Upper lobe of left lung (tissue), 6 donors: ENCODE measurements at regions not wholly inside any gene's neighbourhood (a gene's known extent, or its start where the extent isn't known, plus 50 kb on each side); places are given as distances from the start of the nearest gene placed in this dataset.

Experiments
- ATAC-seq, 2 donors: fragments of 200-7000 bp; cut with Tn5 transposase; one replicate each; pipeline ENCODE4 v1.9.1; 2022; ENCODE audit warnings: mild to moderate bottlenecking in 2 of 2, moderate library complexity in 2 of 2; ENCODE audit not compliant: low FRiP score in 2 of 2
- DNase-seq, 2 donors: peaks; one replicate each; pipeline ENCODE4 v3.0.0-alpha.2; 2019 to 2020
- H3K27ac ChIP-seq, 4 donors: fragments of 200-600 bp; sonication (generic); one replicate each; pipeline ENCODE4 v1.5.1; 2016 to 2019
- H3K27me3 ChIP-seq, 4 donors: fragments of 200-600 bp; sonication (generic); one replicate each; pipeline ENCODE4 v1.5.1; 2017 to 2019
- H3K36me3 ChIP-seq, 4 donors: fragments of 200-600 bp; sonication (generic); one replicate each; pipeline ENCODE4 v1.5.1; 2016 to 2019
- H3K4me1 ChIP-seq, 4 donors: fragments of 200-600 bp; sonication (generic); one replicate each; pipeline ENCODE4 v1.5.1; 2018 to 2019
- H3K4me3 ChIP-seq, 4 donors: fragments of 200-600 bp; sonication (generic); one replicate each; pipeline ENCODE4 v1.5.1; 2017 to 2019; ENCODE audit warnings: mild to moderate bottlenecking in 2 of 4, moderate library complexity in 1 of 4
- H3K9me3 ChIP-seq, 4 donors: fragments of 200-600 bp; sonication (generic); one replicate each; pipeline ENCODE4 v1.5.1; 2018 to 2019
- EP300 ChIP-seq, 4 donors: sonication (generic); formaldehyde crosslinking; IDR thresholded peaks; one replicate each; pipeline ENCODE4 v1.5.1; 2017; ENCODE audit warnings: antibody characterized with exemption in 4 of 4, control low read depth in 2 of 4
- POLR2A ChIP-seq, 4 donors: fragments of 450-650 bp; IDR thresholded peaks; one replicate each; pipeline ENCODE4 v1.5.1; 2016 to 2017; ENCODE audit warnings: antibody characterized with exemption in 4 of 4, mild to moderate bottlenecking in 2 of 4
- POLR2AphosphoS5 ChIP-seq, 2 donors: sonication (generic); formaldehyde crosslinking; IDR thresholded peaks; one replicate each; pipeline ENCODE4 v1.5.1; 2017; ENCODE audit warnings: antibody characterized with exemption in 2 of 2
- WGBS, 2 donors: methylation state at CpG; one replicate each; pipeline ENCODE4 v1.1.5; 2017 to 2018; 5-methylcytosine and 5-hydroxymethylcytosine counted together
- TF ChIP-seq, protein P1 (sequence below), 6 experiments: fragments of 450-650 bp in 4 of 6; fragments of 200-600 bp in 2 of 6; sonication (generic) in 2 of 6; IDR thresholded peaks; one replicate each; pipeline ENCODE4 v1.5.1; 2016 to 2019; ENCODE audit warnings: antibody characterized with exemption in 6 of 6
- donor health status: DM: no; HTN: no; CAD: no; lungs with moderate emphysema.
- donor health status: DM: no; HTN: yes; CAD: no; lungs with severe emphysema.

DNA sequence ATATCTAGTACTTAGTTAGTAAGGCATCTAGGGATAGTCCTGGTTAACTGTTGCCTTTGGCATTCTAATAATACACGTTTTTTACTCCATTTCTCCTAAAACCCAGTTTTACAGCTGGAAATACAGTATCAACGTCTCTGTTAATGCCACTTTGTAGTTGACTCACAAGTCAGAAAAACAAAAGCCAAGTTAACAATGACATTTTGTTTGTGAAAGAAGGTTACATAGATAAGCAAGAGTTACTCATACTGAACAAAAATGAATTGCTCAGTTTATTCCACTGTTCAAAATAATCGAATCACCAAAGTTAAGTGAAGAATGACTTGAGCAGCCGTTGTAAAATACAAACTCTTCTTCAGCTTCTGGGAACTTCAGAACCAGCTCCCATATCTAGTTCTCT, 540.3 kb downstream of the ETS1 start:
- no peak for TF ChIP-seq EP300 (IDR thresholded peaks at IDR 0.05)
- no peak for TF ChIP-seq POLR2A (IDR thresholded peaks at IDR 0.05)
- TF ChIP-seq POLR2AphosphoS5 (IDR thresholded peaks at IDR 0.05) = no peak
- TF ChIP-seq, protein P1, sequence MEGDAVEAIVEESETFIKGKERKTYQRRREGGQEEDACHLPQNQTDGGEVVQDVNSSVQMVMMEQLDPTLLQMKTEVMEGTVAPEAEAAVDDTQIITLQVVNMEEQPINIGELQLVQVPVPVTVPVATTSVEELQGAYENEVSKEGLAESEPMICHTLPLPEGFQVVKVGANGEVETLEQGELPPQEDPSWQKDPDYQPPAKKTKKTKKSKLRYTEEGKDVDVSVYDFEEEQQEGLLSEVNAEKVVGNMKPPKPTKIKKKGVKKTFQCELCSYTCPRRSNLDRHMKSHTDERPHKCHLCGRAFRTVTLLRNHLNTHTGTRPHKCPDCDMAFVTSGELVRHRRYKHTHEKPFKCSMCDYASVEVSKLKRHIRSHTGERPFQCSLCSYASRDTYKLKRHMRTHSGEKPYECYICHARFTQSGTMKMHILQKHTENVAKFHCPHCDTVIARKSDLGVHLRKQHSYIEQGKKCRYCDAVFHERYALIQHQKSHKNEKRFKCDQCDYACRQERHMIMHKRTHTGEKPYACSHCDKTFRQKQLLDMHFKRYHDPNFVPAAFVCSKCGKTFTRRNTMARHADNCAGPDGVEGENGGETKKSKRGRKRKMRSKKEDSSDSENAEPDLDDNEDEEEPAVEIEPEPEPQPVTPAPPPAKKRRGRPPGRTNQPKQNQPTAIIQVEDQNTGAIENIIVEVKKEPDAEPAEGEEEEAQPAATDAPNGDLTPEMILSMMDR (IDR thresholded peaks at IDR 0.05) = no peak
- ATAC-seq (no peak), DNase-seq (no peak)
- Histone ChIP-seq H3K4me1 (peaks cover 0 to under 1% (median 0%) of the 10 kb centered on the region in 4 donors), H3K36me3 (no peaks in the 10 kb centered on the region), H3K27me3 (no peaks in the 10 kb centered on the region), H3K4me3 (no peak overlapping the region), H3K9me3 (no peaks in the 10 kb centered on the region), H3K27ac (no peak overlapping the region)
- WGBS, 2 donors = 82 to 83% methylated on average over 4 of the region's 4 CpGs

DNA sequence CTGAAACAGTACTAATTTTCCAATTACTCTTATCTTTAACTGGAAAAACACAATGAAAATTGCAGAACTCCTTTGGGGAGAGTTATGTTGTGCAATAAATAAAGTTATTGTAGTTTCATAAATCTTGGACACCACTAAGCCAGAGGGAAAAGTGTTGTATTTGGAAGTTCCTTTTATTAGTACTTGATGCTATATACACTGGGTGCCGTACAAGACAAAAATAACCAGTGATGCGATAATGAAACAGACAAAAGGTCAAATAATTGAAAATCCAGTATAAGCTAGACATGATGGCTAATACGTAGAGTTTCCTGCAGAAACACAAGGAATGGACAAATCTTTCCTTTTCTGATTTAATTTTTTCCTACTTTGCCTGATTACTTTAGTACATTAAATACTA, 541.1 kb downstream of the ETS1 start:
- H3K27me3 ChIP-seq = no peaks in the 10 kb centered on the region
- no peaks in the 10 kb centered on the region for H3K9me3 ChIP-seq
- H3K36me3 ChIP-seq = no peaks in the 10 kb centered on the region
- no peak overlapping the region for H3K4me3 ChIP-seq
- H3K4me1 ChIP-seq = no peaks in the 10 kb centered on the region
- DNase-seq (no peak), ATAC-seq (no peak)
- H3K27ac ChIP-seq = no peak overlapping the region
- 69 to 76% methylated on average over 3 of the region's 3 CpGs for whole genome bisulfite sequencing, 2 donors
- TF ChIP-seq EP300 (IDR thresholded peaks at IDR 0.05) (no peak), POLR2A (IDR thresholded peaks at IDR 0.05) (no peak), POLR2AphosphoS5 (IDR thresholded peaks at IDR 0.05) (no peak)

DNA sequence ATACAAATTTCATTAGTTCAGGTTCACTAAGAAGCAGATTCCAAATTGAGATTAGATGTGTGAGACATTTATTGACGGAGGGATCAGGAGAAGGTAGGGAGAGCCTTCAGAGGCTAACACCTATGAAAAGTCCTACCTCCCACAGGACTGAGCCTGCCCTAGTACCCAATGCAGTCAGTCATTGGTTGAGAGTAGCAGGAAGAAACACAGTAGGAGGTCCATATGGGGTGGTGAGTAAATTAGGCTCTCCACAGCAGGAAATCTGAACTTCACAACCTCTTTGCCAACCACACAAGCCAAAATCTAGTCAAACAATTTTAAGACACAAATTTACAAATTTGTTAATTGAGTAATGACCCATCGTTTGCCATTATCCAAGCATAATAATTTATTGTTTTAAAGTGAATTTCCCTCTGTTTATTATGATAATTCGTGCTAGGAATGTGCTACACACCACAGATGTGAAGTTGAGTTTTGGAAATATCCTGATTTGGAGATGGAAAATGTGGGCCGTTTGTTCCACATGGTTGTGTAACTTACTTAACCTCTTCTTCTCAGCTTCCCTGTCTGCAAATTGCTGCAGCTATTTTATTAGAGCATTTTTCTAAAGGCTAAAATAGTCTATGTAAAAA, 542.1 kb downstream of the ETS1 start:
- no peak for ATAC-seq
- TF ChIP-seq EP300 (IDR thresholded peaks at IDR 0.05) (no peak), POLR2A (IDR thresholded peaks at IDR 0.05) (no peak), POLR2AphosphoS5 (IDR thresholded peaks at IDR 0.05) (no peak)
- TF ChIP-seq, protein P1 (IDR thresholded peaks at IDR 0.05) = no peak
- Histone ChIP-seq H3K27me3 (no peaks in the 10 kb centered on the region), H3K36me3 (no peaks in the 10 kb centered on the region), H3K4me1 (peaks cover 0 to 6% (median 3%) of the 10 kb centered on the region in 4 donors), H3K27ac (no peak overlapping the region), H3K4me3 (no peak overlapping the region), H3K9me3 (no peaks in the 10 kb centered on the region)
- no peak for DNase-seq
- 31 to 57% methylated on average over 4 of the region's 4 CpGs for WGBS, 2 donors

DNA sequence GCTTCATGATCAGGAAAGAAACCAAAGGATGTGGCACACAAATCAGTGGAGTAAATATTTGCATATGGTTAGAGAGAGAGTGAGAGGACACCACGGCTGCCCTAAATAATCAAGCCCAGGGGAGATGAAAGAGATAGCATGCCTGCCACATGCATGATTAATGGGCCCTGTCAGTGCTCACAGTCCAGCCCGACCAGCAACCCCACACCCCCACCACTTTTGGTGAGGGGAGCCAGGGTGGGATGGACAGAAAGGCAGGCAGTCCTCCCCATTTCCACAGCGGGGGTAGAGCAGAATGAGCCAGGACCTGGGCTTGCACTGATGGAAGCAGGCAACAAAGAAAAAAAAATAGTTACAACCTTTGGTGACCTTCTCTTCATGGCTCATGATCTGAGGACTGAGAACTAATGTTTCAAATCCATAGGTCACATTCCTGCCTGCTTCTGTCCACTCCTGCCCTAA, 545.0 kb downstream of the ETS1 start:
- H3K4me1 ChIP-seq = peaks cover 5 to 19% (median 10%) of the 10 kb centered on the region in 4 donors
- ATAC-seq = no peak
- H3K9me3 ChIP-seq = no peaks in the 10 kb centered on the region
- H3K36me3 ChIP-seq = no peaks in the 10 kb centered on the region
- WGBS, 2 donors = 34 to 45% methylated on average over 3 of the region's 3 CpGs
- TF ChIP-seq, protein P1 (IDR thresholded peaks at IDR 0.05) = no peak
- TF ChIP-seq EP300 (IDR thresholded peaks at IDR 0.05) (no peak), POLR2AphosphoS5 (IDR thresholded peaks at IDR 0.05) (no peak), POLR2A (IDR thresholded peaks at IDR 0.05) (no peak)
- no peak overlapping the region for H3K27ac ChIP-seq
- no peak overlapping the region for H3K4me3 ChIP-seq
- no peak for DNase-seq
- H3K27me3 ChIP-seq = no peaks in the 10 kb centered on the region

DNA sequence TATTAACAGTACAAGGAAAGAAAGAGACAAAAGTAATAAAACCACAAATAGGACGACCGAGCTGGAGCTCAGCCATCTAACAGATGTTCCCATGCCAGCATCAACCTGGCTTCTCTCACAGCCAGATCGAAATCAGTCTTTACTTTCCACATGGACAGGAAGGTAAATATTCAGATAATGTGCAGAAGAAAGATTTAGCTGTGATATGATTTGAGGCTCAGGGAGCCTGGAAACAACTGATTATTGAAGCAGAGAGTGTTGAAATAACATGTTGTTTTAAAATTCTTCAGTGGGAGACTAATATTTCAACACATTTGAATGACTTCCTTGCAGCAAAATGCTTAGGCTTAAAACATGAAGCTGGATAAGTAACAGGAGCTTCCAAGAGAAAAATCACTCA, 546.8 kb downstream of the ETS1 start:
- Histone ChIP-seq H3K4me1 (peaks cover 5 to 19% (median 10%) of the 10 kb centered on the region in 4 donors), H3K9me3 (no peaks in the 10 kb centered on the region), H3K27ac (no peak overlapping the region), H3K36me3 (no peaks in the 10 kb centered on the region), H3K27me3 (no peaks in the 10 kb centered on the region), H3K4me3 (no peak overlapping the region)
- ATAC-seq (no peak), DNase-seq (no peak)
- TF ChIP-seq, protein P1 (IDR thresholded peaks at IDR 0.05) = no peak
- TF ChIP-seq POLR2AphosphoS5 (IDR thresholded peaks at IDR 0.05) = no peak
- TF ChIP-seq EP300 (IDR thresholded peaks at IDR 0.05) = no peak
- TF ChIP-seq POLR2A (IDR thresholded peaks at IDR 0.05) = no peak
- WGBS, 2 donors = 19 to 20% methylated on average over 3 of the region's 3 CpGs
